Lower leg skin (tissue), 4 donors: ENCODE measurements at regions not wholly inside any gene's neighbourhood (a gene's known extent, or its start where the extent isn't known, plus 50 kb on each side); places are given as distances from the start of the nearest gene placed in this dataset.

ENCODE experiments used
- DNase-seq, 2 donors: peaks; one replicate each; pipeline ENCODE4 v3.0.0-alpha.2; 2019; ENCODE audit warnings: low spot score in 2 of 2
- H3K4me3 ChIP-seq: fragments of 200-600 bp; sonication (generic); 2 replicates; pipeline ENCODE4 v1.5.1; 2017; ENCODE audit warnings: mild to moderate bottlenecking, low read depth; ENCODE audit not compliant: poor library complexity, severe bottlenecking
- CTCF ChIP-seq, 3 donors: fragments of 450-650 bp; IDR thresholded peaks; one replicate each; pipeline ENCODE4 v1.5.1; 2016; ENCODE audit warnings: antibody characterized with exemption in 3 of 3, mild to moderate bottlenecking in 3 of 3, moderate library complexity in 2 of 3
- POLR2A ChIP-seq, 2 donors: fragments of 450-650 bp; IDR thresholded peaks; one replicate each; pipeline ENCODE4 v1.6.1; 2016 to 2017; ENCODE audit warnings: antibody characterized with exemption in 2 of 2, mild to moderate bottlenecking in 1 of 2, moderate library complexity in 1 of 2
- WGBS, 2 donors: methylation state at CpG; one replicate each; pipeline ENCODE4 v1.1.5; 2018; 5-methylcytosine and 5-hydroxymethylcytosine counted together
- intact Hi-C: fragments of 100-400 bp; cut with DNase I; formaldehyde crosslinking; loops from one replicate; pipeline ENCODE4 v1.15.0; 2023; ENCODE audit warnings: low total_unique reads

- TF ChIP-seq CTCF (IDR thresholded peaks at IDR 0.05) (no peak), POLR2A (IDR thresholded peaks at IDR 0.05) (no peak)
- no peak overlapping the region for H3K4me3 ChIP-seq
- 79 to 83% methylated on average over 9 of the region's 9 CpGs for WGBS, 2 donors
- no peak for DNase-seq
- intact Hi-C loops: no loop called here
Measured at GRCh38 chr5:167783145-167783817, 508.2 kb upstream of the WWC1 start.

GRCh38 chr5:167785106-167785505 is 506.3 kb upstream of the WWC1 start:
- 79 to 85% methylated on average over 2 of the region's 2 CpGs for WGBS, 2 donors
- TF ChIP-seq CTCF (IDR thresholded peaks at IDR 0.05) (no peak), POLR2A (IDR thresholded peaks at IDR 0.05) (no peak)
- no peak overlapping the region for H3K4me3 ChIP-seq
- intact Hi-C loops: no loop called here
- DNase-seq: no peak

- no peak for DNase-seq
- H3K4me3 ChIP-seq: no peak overlapping the region
- TF ChIP-seq POLR2A (IDR thresholded peaks at IDR 0.05): no peak
- WGBS, 2 donors: 83 to 89% methylated on average over 1 of the region's 1 CpG
- intact Hi-C loops: no loop called here
Measured at GRCh38 chr5:167785901-167786300, 505.5 kb upstream of the WWC1 start.

- TF ChIP-seq POLR2A (IDR thresholded peaks at IDR 0.05) (no peak), CTCF (IDR thresholded peaks at IDR 0.05) (no peak)
Measured at GRCh38 chr5:167786871-167787578, 504.4 kb upstream of the WWC1 start.

GRCh38 chr5:167790045-167790444 is 501.4 kb upstream of the WWC1 start:
- TF ChIP-seq CTCF (IDR thresholded peaks at IDR 0.05) (no peak), POLR2A (IDR thresholded peaks at IDR 0.05) (no peak)
- 85 to 92% methylated on average over 7 of the region's 7 CpGs for WGBS, 2 donors
- intact Hi-C loops: no loop called here

More at GRCh38 chr5:167786871-167787578, 504.4 kb upstream of the WWC1 start:
- WGBS, 2 donors: 75 to 85% methylated on average over 2 of the region's 2 CpGs
- intact Hi-C loops: no loop called here
- H3K4me3 ChIP-seq: no peak overlapping the region
- no peak for DNase-seq

GRCh38 chr5:167790462-167791260 is 500.8 kb upstream of the WWC1 start:
- no peak for DNase-seq
- H3K4me3 ChIP-seq: no peak overlapping the region
- TF ChIP-seq CTCF (IDR thresholded peaks at IDR 0.05): no peak
- no peak for TF ChIP-seq POLR2A (IDR thresholded peaks at IDR 0.05)
- intact Hi-C loops: no loop called here
- WGBS, 2 donors: 87 to 89% methylated on average over 8 of the region's 8 CpGs

More at GRCh38 chr5:167790045-167790444, 501.4 kb upstream of the WWC1 start:
- no peak for DNase-seq
- no peak overlapping the region for H3K4me3 ChIP-seq
